ENCODE measurements at regions not wholly inside any gene's neighbourhood (a gene's known extent, or its start where the extent isn't known, plus 50 kb on each side); places are given as distances from the start of the nearest gene placed in this dataset.

- in situ Hi-C loops (cut with HindIII; ENCODE audit: low sequenced_read_pairs), result no loop called here
Measured at GRCh38 chr3:144129536-144130214, 158.1 kb downstream of the DIPK2A start.

GRCh38 chr3:144141074-144141473 is 169.5 kb downstream of the DIPK2A start:
- in situ Hi-C loops (cut with HindIII; ENCODE audit: low sequenced_read_pairs), result no loop called here

GRCh38 chr3:144141496-144141895 is 169.9 kb downstream of the DIPK2A start:
- in situ Hi-C loops (cut with HindIII; ENCODE audit: low sequenced_read_pairs), result no loop called here

GRCh38 chr3:144142151-144142840 is 170.7 kb downstream of the DIPK2A start:
- in situ Hi-C loops (cut with HindIII; ENCODE audit: low sequenced_read_pairs), result no loop called here

GRCh38 chr3:144148356-144148755 is 176.7 kb downstream of the DIPK2A start:
- in situ Hi-C loops (cut with HindIII; ENCODE audit: low sequenced_read_pairs), result no loop called here

GRCh38 chr3:144151983-144152382 is 180.4 kb downstream of the DIPK2A start:
- in situ Hi-C loops (cut with HindIII; ENCODE audit: low sequenced_read_pairs), result no loop called here

GRCh38 chr3:144160627-144161026 is 189.0 kb downstream of the DIPK2A start:
- in situ Hi-C loops (cut with HindIII; ENCODE audit: low sequenced_read_pairs), result no loop called here

- in situ Hi-C loops (cut with HindIII; ENCODE audit: low sequenced_read_pairs), result no loop called here
Measured at GRCh38 chr3:144162042-144162441, 190.4 kb downstream of the DIPK2A start.

- in situ Hi-C loops (cut with HindIII; ENCODE audit: low sequenced_read_pairs), result no loop called here
Measured at GRCh38 chr3:144164352-144164751, 192.7 kb downstream of the DIPK2A start.

- in situ Hi-C loops (cut with HindIII; ENCODE audit: low sequenced_read_pairs), result no loop called here
Measured at GRCh38 chr3:144165482-144165881, 193.9 kb downstream of the DIPK2A start.

- in situ Hi-C loops (cut with HindIII; ENCODE audit: low sequenced_read_pairs), result no loop called here
Measured at GRCh38 chr3:144167634-144168033, 196.0 kb downstream of the DIPK2A start.

- in situ Hi-C loops (cut with HindIII; ENCODE audit: low sequenced_read_pairs), result no loop called here
Measured at GRCh38 chr3:144173491-144173890, 201.9 kb downstream of the DIPK2A start.

GRCh38 chr3:144175644-144176425 is 204.2 kb downstream of the DIPK2A start:
- in situ Hi-C loops (cut with HindIII; ENCODE audit: low sequenced_read_pairs), result no loop called here

GRCh38 chr3:144177649-144178048 is 206.0 kb downstream of the DIPK2A start:
- in situ Hi-C loops (cut with HindIII; ENCODE audit: low sequenced_read_pairs), result no loop called here

- in situ Hi-C loops (cut with HindIII; ENCODE audit: low sequenced_read_pairs), result no loop called here
Measured at GRCh38 chr3:144178607-144179006, 207.0 kb downstream of the DIPK2A start.

- in situ Hi-C loops (cut with HindIII; ENCODE audit: low sequenced_read_pairs), result no loop called here
Measured at GRCh38 chr3:144181062-144181461, 209.4 kb downstream of the DIPK2A start.

GRCh38 chr3:144182501-144182900 is 210.9 kb downstream of the DIPK2A start:
- in situ Hi-C loops (cut with HindIII; ENCODE audit: low sequenced_read_pairs), result no loop called here

- in situ Hi-C loops (cut with HindIII; ENCODE audit: low sequenced_read_pairs), result no loop called here
Measured at GRCh38 chr3:144185276-144185675, 213.7 kb downstream of the DIPK2A start.

GRCh38 chr3:144187531-144188210 is 216.0 kb downstream of the DIPK2A start:
- in situ Hi-C loops (cut with HindIII; ENCODE audit: low sequenced_read_pairs), result no loop called here

GRCh38 chr3:144189044-144189443 is 217.4 kb downstream of the DIPK2A start:
- in situ Hi-C loops (cut with HindIII; ENCODE audit: low sequenced_read_pairs), result no loop called here

- in situ Hi-C loops (cut with HindIII; ENCODE audit: low sequenced_read_pairs), result no loop called here
Measured at GRCh38 chr3:144197116-144197515, 225.5 kb downstream of the DIPK2A start.
